Astrocyte (in vitro differentiated cells and primary cell): ENCODE measurements at regions not wholly inside any gene's neighbourhood (a gene's known extent, or its start where the extent isn't known, plus 50 kb on each side); places are given as distances from the start of the nearest gene placed in this dataset.

Experiments used
- DNase-seq: peaks from one replicate; pipeline ENCODE4 v3.0.0-alpha.2; 2010; ENCODE audit warnings: low read depth
- FAIRE-seq: peaks from 2 replicates; lab custom pipeline; 2011; peaks lifted over from hg19 to GRCh38; lab: Jason Lieb, UNC
- H2AFZ ChIP-seq: 2 replicates; pipeline ENCODE4 v1.6.0; 2012; ENCODE audit warnings: low read depth, low read length, inconsistent platforms
- H3K27ac ChIP-seq: 2 replicates; pipeline ENCODE4 v1.5.1; 2011; ENCODE audit warnings: low read depth, low read length, inconsistent platforms
- H3K27me3 ChIP-seq: 2 replicates; pipeline ENCODE4 v1.6.0; 2011; ENCODE audit warnings: low read length, inconsistent platforms; ENCODE audit not compliant: insufficient read depth
- H3K36me3 ChIP-seq: 2 replicates; pipeline ENCODE4 v1.5.1; 2011; ENCODE audit warnings: low read length, inconsistent platforms; ENCODE audit not compliant: insufficient read depth
- H3K4me1 ChIP-seq: 2 replicates; pipeline ENCODE4 v1.5.1; 2011; ENCODE audit warnings: low read length, inconsistent platforms; ENCODE audit not compliant: insufficient read depth
- H3K4me2 ChIP-seq: 2 replicates; pipeline ENCODE4 v1.6.0; 2012; ENCODE audit warnings: low read length, inconsistent platforms
- H3K4me3 ChIP-seq: 2 replicates; pipeline ENCODE4 v1.5.1; 2011; ENCODE audit warnings: low read depth, mild to moderate bottlenecking, low read length, inconsistent platforms; ENCODE audit not compliant: insufficient read depth
- H3K79me2 ChIP-seq: 2 replicates; pipeline ENCODE4 v1.6.0; 2012; ENCODE audit warnings: mild to moderate bottlenecking, low read length, inconsistent platforms; ENCODE audit not compliant: insufficient read depth
- H3K9ac ChIP-seq: 2 replicates; pipeline ENCODE4 v1.6.0; 2012; ENCODE audit warnings: mild to moderate bottlenecking, low read length, inconsistent platforms
- H3K9me3 ChIP-seq: 2 replicates; pipeline ENCODE4 v1.5.1; 2012; ENCODE audit warnings: low read depth, mild to moderate bottlenecking, low read length, inconsistent platforms; ENCODE audit not compliant: insufficient read depth
- H4K20me1 ChIP-seq: 2 replicates; pipeline ENCODE4 v1.6.0; 2012; ENCODE audit warnings: low read length, inconsistent platforms; ENCODE audit not compliant: insufficient read depth
- H3K27ac Mint-ChIP-seq: one replicate; pipeline ENCODE4 v1.8.0; 2021; ENCODE audit warnings: mild to moderate bottlenecking, mixed read lengths; ENCODE audit not compliant: unreplicated experiment
- H3K27me3 Mint-ChIP-seq: one replicate; pipeline ENCODE4 v1.8.0; 2021; ENCODE audit warnings: low read depth, mixed read lengths; ENCODE audit not compliant: unreplicated experiment
- H3K36me3 Mint-ChIP-seq: one replicate; pipeline ENCODE4 v1.8.0; 2021; ENCODE audit warnings: low read depth, mixed read lengths; ENCODE audit not compliant: unreplicated experiment
- H3K4me1 Mint-ChIP-seq: one replicate; pipeline ENCODE4 v1.8.0; 2021; ENCODE audit warnings: low read depth, mixed read lengths; ENCODE audit not compliant: unreplicated experiment
- H3K4me3 Mint-ChIP-seq: one replicate; pipeline ENCODE4 v1.8.0; 2021; ENCODE audit warnings: mild to moderate bottlenecking, moderate library complexity, mixed read lengths; ENCODE audit not compliant: unreplicated experiment
- H3K9me3 Mint-ChIP-seq: one replicate; pipeline ENCODE4 v1.8.0; 2021; ENCODE audit warnings: mild to moderate bottlenecking, mixed read lengths; ENCODE audit not compliant: unreplicated experiment
- CTCF ChIP-seq: IDR thresholded peaks from 2 replicates; pipeline ENCODE4 v1.5.1; 2011; ENCODE audit warnings: low read depth, mild to moderate bottlenecking, inconsistent platforms, low read length, moderate library complexity; ENCODE audit not compliant: insufficient read depth
- EZH2 ChIP-seq: IDR thresholded peaks from 2 replicates; pipeline ENCODE4 v1.6.1; 2012; ENCODE audit warnings: mild to moderate bottlenecking, low read length, inconsistent platforms; ENCODE audit not compliant: insufficient read depth

- H3K27ac ChIP-seq, result no peak overlapping the region
- H3K36me3 ChIP-seq, result no peaks in the 10 kb centered on the region
- no peaks in the 10 kb centered on the region for H4K20me1 ChIP-seq
- H3K9me3 ChIP-seq, result no peaks in the 10 kb centered on the region
- H3K4me2 ChIP-seq, result no peak overlapping the region
- DNase-seq, result no peak
- peaks cover 3% of the 10 kb centered on the region for H3K27me3 Mint-ChIP-seq
- no peaks in the 10 kb centered on the region for H3K27me3 ChIP-seq
- TF ChIP-seq EZH2 (no peak), CTCF (no peak)
- no peak overlapping the region for H2AFZ ChIP-seq
- H3K9me3 Mint-ChIP-seq, result no peaks in the 10 kb centered on the region
- H3K4me3 Mint-ChIP-seq, result no peak overlapping the region
- no peak overlapping the region for H3K9ac ChIP-seq
- H3K4me1 Mint-ChIP-seq, result no peaks in the 10 kb centered on the region
- H3K4me1 ChIP-seq, result no peaks in the 10 kb centered on the region
- no peak overlapping the region for H3K4me3 ChIP-seq
- FAIRE-seq, result no peak
- H3K79me2 ChIP-seq, result no peaks in the 10 kb centered on the region
- no peak overlapping the region for H3K27ac Mint-ChIP-seq
- no peaks in the 10 kb centered on the region for H3K36me3 Mint-ChIP-seq
Measured at GRCh38 chr4:83931659-83932438, 395.9 kb downstream of the GPAT3 start.

GRCh38 chr4:83929550-83929949, 393.6 kb downstream of the GPAT3 start:
- no peaks in the 10 kb centered on the region for H3K4me1 Mint-ChIP-seq
- Histone ChIP-seq H3K36me3 (no peaks in the 10 kb centered on the region), H3K27ac (no peak overlapping the region), H3K27me3 (no peaks in the 10 kb centered on the region), H3K9me3 (no peaks in the 10 kb centered on the region), H2AFZ (no peak overlapping the region), H3K4me3 (no peak overlapping the region), H3K4me2 (no peak overlapping the region), H3K4me1 (no peaks in the 10 kb centered on the region), H3K79me2 (no peaks in the 10 kb centered on the region), H3K9ac (no peak overlapping the region), H4K20me1 (no peaks in the 10 kb centered on the region)
- peaks cover 3% of the 10 kb centered on the region for H3K27me3 Mint-ChIP-seq
- no peaks in the 10 kb centered on the region for H3K36me3 Mint-ChIP-seq
- H3K9me3 Mint-ChIP-seq, result no peaks in the 10 kb centered on the region
- no peak overlapping the region for H3K4me3 Mint-ChIP-seq
- H3K27ac Mint-ChIP-seq, result no peak overlapping the region
- no peak for FAIRE-seq
- DNase-seq, result no peak
- TF ChIP-seq EZH2 (no peak), CTCF (no peak)

GRCh38 chr4:83926950-83927349, 391.0 kb downstream of the GPAT3 start:
- Mint-ChIP-seq H3K36me3 (no peaks in the 10 kb centered on the region), H3K9me3 (no peaks in the 10 kb centered on the region), H3K27ac (no peak overlapping the region), H3K4me1 (no peaks in the 10 kb centered on the region), H3K27me3 (no peaks in the 10 kb centered on the region), H3K4me3 (no peak overlapping the region)
- Histone ChIP-seq H3K79me2 (no peaks in the 10 kb centered on the region), H3K9me3 (no peaks in the 10 kb centered on the region), H4K20me1 (no peaks in the 10 kb centered on the region), H3K4me2 (no peak overlapping the region), H3K4me3 (no peak overlapping the region), H3K27me3 (no peaks in the 10 kb centered on the region), H3K9ac (no peak overlapping the region), H3K4me1 (no peaks in the 10 kb centered on the region), H2AFZ (no peak overlapping the region), H3K27ac (no peak overlapping the region), H3K36me3 (no peaks in the 10 kb centered on the region)
- no peak for FAIRE-seq
- DNase-seq, result no peak
- TF ChIP-seq CTCF, result no peak
- TF ChIP-seq EZH2, result no peak
